ENCODE measurements at regions not wholly inside any gene's neighbourhood (a gene's known extent, or its start where the extent isn't known, plus 50 kb on each side); places are given as distances from the start of the nearest gene placed in this dataset.

- CTCF ChIA-PET: interaction anchor here (1.4 to 2.5 kb wide), 2 partner anchors 26 to 99 kb away, joined by 4 to 6 read pairs; no protein-coding TSS in a partner anchor
- Mint-ChIP-seq H3K27me3 (ENCODE audit: low read depth) (no peaks in the 10 kb centered on the region), H3K9me3 (peaks cover 2% of the 10 kb centered on the region), H3K36me3 (ENCODE audit: low read depth) (no peaks in the 10 kb centered on the region), H3K4me1 (ENCODE audit: low read depth) (peaks cover 42% of the 10 kb centered on the region), H3K4me3 (no peak overlapping the region), H3K27ac (no peak overlapping the region)
- intact Hi-C loops (cut with micrococcal nuclease): no loop called here
- no peak for DNase-seq
Measured at GRCh38 chr13:40168425-40169166, 497.8 kb downstream of the FOXO1 start.

- intact Hi-C loops (cut with micrococcal nuclease): no loop called here
- CTCF ChIA-PET: interaction anchor here (1.4 to 2.5 kb wide), 2 partner anchors 25 to 100 kb away, joined by 4 to 6 read pairs; no protein-coding TSS in a partner anchor
- Mint-ChIP-seq H3K27me3 (ENCODE audit: low read depth) (no peaks in the 10 kb centered on the region), H3K9me3 (peaks cover 2% of the 10 kb centered on the region), H3K4me3 (no peak overlapping the region), H3K4me1 (ENCODE audit: low read depth) (peaks cover 42% of the 10 kb centered on the region), H3K36me3 (ENCODE audit: low read depth) (no peaks in the 10 kb centered on the region), H3K27ac (no peak overlapping the region)
- no peak for DNase-seq
Measured at GRCh38 chr13:40169476-40169875, 497.0 kb downstream of the FOXO1 start.

GRCh38 chr13:40170091-40170490 is 496.4 kb downstream of the FOXO1 start:
- H3K4me3 Mint-ChIP-seq: no peak overlapping the region
- CTCF ChIA-PET: interaction anchor here (1.4 to 2.5 kb wide), 2 partner anchors 24 to 101 kb away, joined by 4 to 6 read pairs; no protein-coding TSS in a partner anchor
- DNase-seq: no peak
- no peaks in the 10 kb centered on the region for H3K27me3 Mint-ChIP-seq (ENCODE audit: low read depth)
- no peaks in the 10 kb centered on the region for H3K36me3 Mint-ChIP-seq (ENCODE audit: low read depth)
- H3K9me3 Mint-ChIP-seq: peaks cover 2% of the 10 kb centered on the region
- H3K4me1 Mint-ChIP-seq (ENCODE audit: low read depth): peaks cover 42% of the 10 kb centered on the region
- no peak overlapping the region for H3K27ac Mint-ChIP-seq
- intact Hi-C loops (cut with micrococcal nuclease): loop anchor here (2.0 kb wide), 1 partner anchor 51 kb away; no protein-coding TSS in a partner anchor

DNA sequence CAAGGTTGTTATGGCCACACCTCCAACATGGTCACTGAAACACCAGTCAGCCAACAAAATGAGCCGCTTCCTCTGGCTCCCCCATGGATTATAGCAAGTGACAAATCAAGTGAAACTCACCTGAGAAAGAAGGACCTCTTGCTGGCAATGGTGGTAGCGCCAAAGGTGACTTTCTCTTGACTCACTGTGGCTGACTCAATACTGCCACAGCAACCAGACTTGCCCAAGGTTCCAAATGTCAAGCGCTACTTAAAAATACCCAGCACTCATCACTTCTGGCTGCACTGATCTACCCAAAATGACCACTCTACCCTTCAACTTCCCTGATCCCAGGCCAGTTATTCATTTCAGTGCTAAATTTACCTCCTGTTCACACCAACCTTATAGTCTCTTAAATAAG is 495.5 kb downstream of the FOXO1 start:
- intact Hi-C loops (cut with micrococcal nuclease): loop anchor here (1.0 to 2.0 kb wide), 6 partner anchors 16 to 69 kb away; no protein-coding TSS in a partner anchor
- H3K27ac Mint-ChIP-seq: peak overlapping the region; percentile 9
- CTCF ChIA-PET: interaction anchor here (0.6 to 1.4 kb wide), 3 partner anchors 9 to 39 kb away, joined by 3 to 5 read pairs (median 4); no protein-coding TSS in a partner anchor
- H3K36me3 Mint-ChIP-seq (ENCODE audit: low read depth): no peaks in the 10 kb centered on the region
- no peaks in the 10 kb centered on the region for H3K27me3 Mint-ChIP-seq (ENCODE audit: low read depth)
- peak; percentile 82 for DNase-seq
- peaks cover 41% of the 10 kb centered on the region for H3K4me1 Mint-ChIP-seq (ENCODE audit: low read depth)
- H3K9me3 Mint-ChIP-seq: peaks cover 2% of the 10 kb centered on the region
- no peak overlapping the region for H3K4me3 Mint-ChIP-seq

- peak overlapping the region; percentile 6 for H3K27ac Mint-ChIP-seq
- H3K4me1 Mint-ChIP-seq (ENCODE audit: low read depth): peaks cover 40% of the 10 kb centered on the region
Measured at GRCh38 chr13:40171566-40171965, 494.9 kb downstream of the FOXO1 start.

DNA sequence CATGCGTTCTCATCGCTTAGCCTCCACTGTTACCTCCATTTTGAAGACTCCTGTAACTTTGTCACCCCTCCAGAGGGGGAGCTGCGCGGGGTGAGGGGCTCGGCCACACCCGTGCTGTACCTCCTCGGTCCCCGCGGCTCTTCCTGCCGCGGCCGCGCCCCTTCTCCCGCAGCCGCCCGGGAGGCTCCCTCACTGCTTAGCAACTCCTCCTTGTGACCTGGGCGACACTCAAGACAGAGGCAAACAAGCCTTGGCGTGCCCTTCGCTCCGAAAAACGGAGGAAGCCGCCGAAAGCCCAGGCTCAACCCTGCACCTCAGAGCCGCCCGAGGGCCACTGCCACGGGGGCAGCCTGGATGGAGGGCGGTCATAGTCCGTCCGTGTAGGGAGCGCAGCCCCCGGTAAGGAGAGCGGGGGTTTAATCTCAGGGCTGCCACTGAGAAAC is 494.3 kb downstream of the FOXO1 start:
- Mint-ChIP-seq H3K36me3 (ENCODE audit: low read depth) (no peaks in the 10 kb centered on the region), H3K4me1 (ENCODE audit: low read depth) (peaks cover 35% of the 10 kb centered on the region), H3K27ac (no peak overlapping the region), H3K27me3 (ENCODE audit: low read depth) (no peaks in the 10 kb centered on the region), H3K4me3 (peak overlapping the region; percentile 10), H3K9me3 (peaks cover 2% of the 10 kb centered on the region)
- intact Hi-C loops (cut with micrococcal nuclease): no loop called here
- no peak for DNase-seq
- CTCF ChIA-PET: no interaction called here

More at GRCh38 chr13:40171566-40171965, 494.9 kb downstream of the FOXO1 start:
- no peaks in the 10 kb centered on the region for H3K36me3 Mint-ChIP-seq (ENCODE audit: low read depth)
- DNase-seq: no peak
- CTCF ChIA-PET: interaction anchor here (0.6 to 1.4 kb wide), 3 partner anchors 8 to 39 kb away, joined by 3 to 5 read pairs (median 4); no protein-coding TSS in a partner anchor
- H3K9me3 Mint-ChIP-seq: peaks cover 2% of the 10 kb centered on the region
- intact Hi-C loops (cut with micrococcal nuclease): loop anchor here (1.0 to 2.0 kb wide), 6 partner anchors 16 to 69 kb away; no protein-coding TSS in a partner anchor
- no peaks in the 10 kb centered on the region for H3K27me3 Mint-ChIP-seq (ENCODE audit: low read depth)
- H3K4me3 Mint-ChIP-seq: no peak overlapping the region

GRCh38 chr13:40172878-40173277 is 493.6 kb downstream of the FOXO1 start:
- Mint-ChIP-seq H3K27me3 (ENCODE audit: low read depth) (no peaks in the 10 kb centered on the region), H3K27ac (no peak overlapping the region), H3K4me1 (ENCODE audit: low read depth) (peaks cover 37% of the 10 kb centered on the region), H3K36me3 (ENCODE audit: low read depth) (no peaks in the 10 kb centered on the region), H3K4me3 (no peak overlapping the region), H3K9me3 (peaks cover 2% of the 10 kb centered on the region)
- DNase-seq: no peak
- intact Hi-C loops (cut with micrococcal nuclease): no loop called here
- CTCF ChIA-PET: interaction anchor here (1.4 kb wide), 1 partner anchor 12 kb away, joined by 4 read pairs; no protein-coding TSS in a partner anchor

- CTCF ChIA-PET: interaction anchor here (0.5 to 1.4 kb wide), 4 partner anchors 11 to 106 kb away, joined by 3 to 5 read pairs (median 4); no protein-coding TSS in a partner anchor
- DNase-seq: no peak
- no peak overlapping the region for H3K27ac Mint-ChIP-seq
- intact Hi-C loops (cut with micrococcal nuclease): no loop called here
- H3K4me1 Mint-ChIP-seq (ENCODE audit: low read depth): peaks cover 43% of the 10 kb centered on the region
- H3K4me3 Mint-ChIP-seq: no peak overlapping the region
- H3K9me3 Mint-ChIP-seq: peaks cover 2% of the 10 kb centered on the region
- no peaks in the 10 kb centered on the region for H3K36me3 Mint-ChIP-seq (ENCODE audit: low read depth)
- H3K27me3 Mint-ChIP-seq (ENCODE audit: low read depth): no peaks in the 10 kb centered on the region
Measured at GRCh38 chr13:40175639-40176038, 490.8 kb downstream of the FOXO1 start.

DNA sequence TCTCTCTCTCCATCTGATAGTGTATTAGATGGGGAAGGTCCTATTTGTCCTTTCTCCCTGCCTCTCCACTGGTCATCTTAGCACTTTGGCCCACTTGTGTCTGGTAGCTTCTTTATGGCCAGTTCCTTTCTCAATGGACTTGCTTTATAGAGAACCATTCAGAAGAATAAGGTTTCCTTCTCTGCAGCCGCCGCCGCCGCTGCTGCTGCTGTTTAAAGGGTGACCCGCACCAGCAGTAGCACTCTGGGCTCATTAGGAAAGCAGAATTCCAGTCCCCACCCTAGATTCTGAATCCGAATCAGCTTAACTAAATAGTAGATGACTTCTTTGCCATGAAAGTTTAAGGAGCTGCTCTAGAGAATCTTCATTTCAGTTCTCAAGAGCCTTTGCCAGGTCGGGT is 490.2 kb downstream of the FOXO1 start:
- H3K27me3 Mint-ChIP-seq (ENCODE audit: low read depth): no peaks in the 10 kb centered on the region
- CTCF ChIA-PET: interaction anchor here (0.5 to 1.3 kb wide), 4 partner anchors 31 to 68 kb away, joined by 3 to 4 read pairs (median 3); no protein-coding TSS in a partner anchor
- no peak for DNase-seq
- H3K36me3 Mint-ChIP-seq (ENCODE audit: low read depth): no peaks in the 10 kb centered on the region
- no peaks in the 10 kb centered on the region for H3K9me3 Mint-ChIP-seq
- no peak overlapping the region for H3K27ac Mint-ChIP-seq
- intact Hi-C loops (cut with micrococcal nuclease): no loop called here
- peaks cover 38% of the 10 kb centered on the region for H3K4me1 Mint-ChIP-seq (ENCODE audit: low read depth)
- H3K4me3 Mint-ChIP-seq: no peak overlapping the region

- intact Hi-C loops (cut with micrococcal nuclease): no loop called here
- Mint-ChIP-seq H3K36me3 (ENCODE audit: low read depth) (no peaks in the 10 kb centered on the region), H3K9me3 (no peaks in the 10 kb centered on the region), H3K4me3 (no peak overlapping the region), H3K27me3 (ENCODE audit: low read depth) (no peaks in the 10 kb centered on the region), H3K4me1 (ENCODE audit: low read depth) (peaks cover 41% of the 10 kb centered on the region), H3K27ac (no peak overlapping the region)
- CTCF ChIA-PET: interaction anchor here (0.6 to 0.8 kb wide), 2 partner anchors 12 to 1095 kb away, joined by 3 read pairs; no protein-coding TSS in a partner anchor
- DNase-seq: peak; percentile 45
Measured at GRCh38 chr13:40178130-40178529, 488.3 kb downstream of the FOXO1 start.

GRCh38 chr13:40179445-40180281 is 486.8 kb downstream of the FOXO1 start:
- Mint-ChIP-seq H3K4me3 (no peak overlapping the region), H3K36me3 (ENCODE audit: low read depth) (no peaks in the 10 kb centered on the region), H3K9me3 (no peaks in the 10 kb centered on the region), H3K27ac (no peak overlapping the region), H3K4me1 (ENCODE audit: low read depth) (peaks cover 52% of the 10 kb centered on the region), H3K27me3 (ENCODE audit: low read depth) (no peaks in the 10 kb centered on the region)
- intact Hi-C loops (cut with micrococcal nuclease): no loop called here
- CTCF ChIA-PET: interaction anchor here (0.7 to 1.4 kb wide), 4 partner anchors 9 to 403 kb away, joined by 3 read pairs; no protein-coding TSS in a partner anchor
- DNase-seq: no peak

DNA sequence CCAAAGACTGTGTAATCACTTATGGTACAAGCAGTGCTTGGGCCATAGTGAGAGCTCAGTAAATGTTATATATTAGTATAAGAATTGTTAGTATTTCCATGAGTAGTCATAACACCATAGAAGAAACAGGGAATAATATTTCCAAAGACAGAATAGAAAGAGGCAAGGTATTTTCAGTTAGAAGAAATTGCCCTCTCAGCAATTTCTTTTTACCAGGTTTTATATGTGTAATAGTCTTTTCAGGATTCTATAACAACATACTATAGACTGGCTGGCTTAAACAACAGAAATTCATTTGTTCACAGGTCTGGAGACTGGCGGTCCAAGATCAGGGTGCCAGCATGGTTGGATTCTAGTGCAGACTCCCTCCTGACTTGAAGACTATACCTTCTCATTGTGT is 485.7 kb downstream of the FOXO1 start:
- peaks cover 56% of the 10 kb centered on the region for H3K4me1 Mint-ChIP-seq (ENCODE audit: low read depth)
- no peak overlapping the region for H3K27ac Mint-ChIP-seq
- H3K4me3 Mint-ChIP-seq: no peak overlapping the region
- CTCF ChIA-PET: interaction anchor here (0.6 to 1.4 kb wide), 4 partner anchors 10 to 204 kb away, joined by 3 to 4 read pairs (median 4); no protein-coding TSS in a partner anchor
- H3K9me3 Mint-ChIP-seq: no peaks in the 10 kb centered on the region
- no peaks in the 10 kb centered on the region for H3K27me3 Mint-ChIP-seq (ENCODE audit: low read depth)
- intact Hi-C loops (cut with micrococcal nuclease): no loop called here
- H3K36me3 Mint-ChIP-seq (ENCODE audit: low read depth): no peaks in the 10 kb centered on the region
- no peak for DNase-seq
